ENCODE measurements at regions not wholly inside any gene's neighbourhood (a gene's known extent, or its start where the extent isn't known, plus 50 kb on each side); places are given as distances from the start of the nearest gene placed in this dataset.

DNA sequence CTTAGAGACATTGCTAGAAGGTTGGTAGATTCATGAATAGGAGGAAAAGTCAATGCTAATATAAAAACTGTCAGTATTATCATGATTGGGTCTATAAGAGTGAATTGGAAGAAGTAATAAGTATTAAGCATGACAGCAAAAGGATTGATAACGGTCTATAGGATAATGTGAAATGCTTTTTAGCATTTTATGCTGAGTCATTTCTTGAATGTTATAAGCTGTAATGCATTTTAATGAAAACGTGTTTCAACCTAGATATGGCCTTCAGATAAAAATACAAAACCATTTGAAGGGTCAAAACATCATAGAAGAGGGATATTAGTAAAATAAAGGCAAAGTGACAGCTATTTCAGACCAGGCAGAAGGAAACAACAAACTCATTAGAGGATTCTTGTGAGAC is 353.5 kb downstream of the SH2D1A start:
- H3K27me3 ChIP-seq (ENCODE audit: insufficient read depth, low read length) = no peaks in the 10 kb centered on the region
- no peaks in the 10 kb centered on the region for H3K79me2 ChIP-seq (ENCODE audit: insufficient read depth, low read length)
- Mint-ChIP-seq H3K4me3 (no peak overlapping the region), H3K36me3 (ENCODE audit: insufficient read depth in 1 of 3, low read depth in 3 of 3) (no peaks in the 10 kb centered on the region), H3K27ac (no peak overlapping the region), H3K9me3 (no peaks in the 10 kb centered on the region), H3K27me3 (ENCODE audit: low read depth) (no peaks in the 10 kb centered on the region), H3K4me1 (peaks cover 1 to 2% of the 10 kb centered on the region in 2 experiments; a peak in 2 of 4 replicates)
- no peak overlapping the region for H3K4me2 ChIP-seq (ENCODE audit: insufficient read depth, insufficient read length, low read length)
- no peak overlapping the region for H3K56ac ChIP-seq (ENCODE audit: insufficient read length, low read depth, low read length)
- no peak overlapping the region for H2BK120ac ChIP-seq (ENCODE audit: low read depth, low read length, poor library complexity, severe bottlenecking)
- H3K4me1 ChIP-seq (ENCODE audit: insufficient read depth, low read length) = no peaks in the 10 kb centered on the region
- no peak overlapping the region for H2BK20ac ChIP-seq (ENCODE audit: low read depth, low read length, poor library complexity, severe bottlenecking)
- no peak overlapping the region for H2AK5ac ChIP-seq (ENCODE audit: insufficient read length, low read length)
- no CpG with 5 or more reads among the region's 2 CpGs for WGBS (ENCODE audit: extremely low coverage, insufficient read length, low lambda C conversion rate)
- no peak overlapping the region for H3K9ac ChIP-seq (ENCODE audit: extremely low read depth, insufficient read length, low read length)
- H3T11ph ChIP-seq (ENCODE audit: low read length) = no peak overlapping the region
- H3K18ac ChIP-seq (ENCODE audit: insufficient read length, low read depth, low read length) = no peak overlapping the region
- H4K20me1 ChIP-seq (ENCODE audit: control insufficient read depth, insufficient read depth, insufficient read length) = no peaks in the 10 kb centered on the region
- no peak overlapping the region for H4K8ac ChIP-seq (replicated peaks; ENCODE audit: insufficient read length, low read depth, low read length)
- DNase-seq = no peak
- no peak overlapping the region for H2BK15ac ChIP-seq (ENCODE audit: low read depth, low read length)
- no peak overlapping the region for H3K14ac ChIP-seq (ENCODE audit: insufficient read depth, low read length)
- no peak overlapping the region for H3K23ac ChIP-seq (ENCODE audit: insufficient read length, low read depth, low read length)
- H3K4ac ChIP-seq (ENCODE audit: low read depth, low read length) = no peak overlapping the region
- no peaks in the 10 kb centered on the region for H3K9me3 ChIP-seq (ENCODE audit: control insufficient read depth, low read depth, low read length)
- H2AFZ ChIP-seq (ENCODE audit: low read length) = no peak overlapping the region
- no peaks in the 10 kb centered on the region for H3K79me1 ChIP-seq (ENCODE audit: insufficient read depth, low read depth, low read length, poor library complexity, severe bottlenecking)
- no peak overlapping the region for H2BK12ac ChIP-seq (ENCODE audit: insufficient read length, low read depth, low read length)
- H3K23me2 ChIP-seq (ENCODE audit: insufficient read length, low read depth, low read length, poor library complexity, severe bottlenecking) = no peaks in the 10 kb centered on the region
- no peak overlapping the region for H4K5ac ChIP-seq (ENCODE audit: insufficient read length, low read depth, low read length)
- no peak overlapping the region for H3K27ac ChIP-seq (ENCODE audit: insufficient read length, low read depth, low read length)
- no peak overlapping the region for H2BK5ac ChIP-seq (ENCODE audit: insufficient read length, low read length)
- TF ChIP-seq, protein P1, sequence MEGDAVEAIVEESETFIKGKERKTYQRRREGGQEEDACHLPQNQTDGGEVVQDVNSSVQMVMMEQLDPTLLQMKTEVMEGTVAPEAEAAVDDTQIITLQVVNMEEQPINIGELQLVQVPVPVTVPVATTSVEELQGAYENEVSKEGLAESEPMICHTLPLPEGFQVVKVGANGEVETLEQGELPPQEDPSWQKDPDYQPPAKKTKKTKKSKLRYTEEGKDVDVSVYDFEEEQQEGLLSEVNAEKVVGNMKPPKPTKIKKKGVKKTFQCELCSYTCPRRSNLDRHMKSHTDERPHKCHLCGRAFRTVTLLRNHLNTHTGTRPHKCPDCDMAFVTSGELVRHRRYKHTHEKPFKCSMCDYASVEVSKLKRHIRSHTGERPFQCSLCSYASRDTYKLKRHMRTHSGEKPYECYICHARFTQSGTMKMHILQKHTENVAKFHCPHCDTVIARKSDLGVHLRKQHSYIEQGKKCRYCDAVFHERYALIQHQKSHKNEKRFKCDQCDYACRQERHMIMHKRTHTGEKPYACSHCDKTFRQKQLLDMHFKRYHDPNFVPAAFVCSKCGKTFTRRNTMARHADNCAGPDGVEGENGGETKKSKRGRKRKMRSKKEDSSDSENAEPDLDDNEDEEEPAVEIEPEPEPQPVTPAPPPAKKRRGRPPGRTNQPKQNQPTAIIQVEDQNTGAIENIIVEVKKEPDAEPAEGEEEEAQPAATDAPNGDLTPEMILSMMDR (conservative IDR thresholded peaks at IDR 0.05) = no peak
- H4K91ac ChIP-seq (ENCODE audit: insufficient read length, low read depth, low read length) = no peak overlapping the region
